Astrocyte (in vitro differentiated cells and primary cell): ENCODE measurements at regions not wholly inside any gene's neighbourhood (a gene's known extent, or its start where the extent isn't known, plus 50 kb on each side); places are given as distances from the start of the nearest gene placed in this dataset.

Source experiments
- EZH2 ChIP-seq: IDR thresholded peaks from 2 replicates; pipeline ENCODE4 v1.6.1; 2012; ENCODE audit warnings: mild to moderate bottlenecking, low read length, inconsistent platforms; ENCODE audit not compliant: insufficient read depth
- TF ChIP-seq, protein P1 (sequence below): IDR thresholded peaks from 2 replicates; pipeline ENCODE4 v1.5.1; 2011; ENCODE audit warnings: low read depth, mild to moderate bottlenecking, inconsistent platforms, low read length, moderate library complexity; ENCODE audit not compliant: insufficient read depth

DNA sequence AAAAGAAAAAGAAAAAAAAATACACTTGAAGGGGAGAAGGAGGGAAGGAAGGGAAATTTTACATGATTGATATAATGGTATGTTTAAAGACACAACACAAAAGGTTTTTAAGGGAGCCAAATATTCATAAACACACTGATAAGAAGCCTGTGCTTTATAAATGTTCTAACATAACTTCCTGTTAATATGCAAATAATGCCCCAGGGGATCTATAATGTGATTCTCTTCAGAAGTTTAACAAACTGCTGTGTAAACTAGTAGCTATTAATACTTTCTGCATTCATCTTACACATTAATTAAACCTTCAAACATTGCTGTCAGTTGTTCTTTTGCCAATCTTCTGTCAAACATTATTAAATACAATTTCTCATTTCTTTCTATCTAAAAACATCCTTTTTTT, 231.6 kb downstream of the TJP1 start:
- TF ChIP-seq, protein P1, sequence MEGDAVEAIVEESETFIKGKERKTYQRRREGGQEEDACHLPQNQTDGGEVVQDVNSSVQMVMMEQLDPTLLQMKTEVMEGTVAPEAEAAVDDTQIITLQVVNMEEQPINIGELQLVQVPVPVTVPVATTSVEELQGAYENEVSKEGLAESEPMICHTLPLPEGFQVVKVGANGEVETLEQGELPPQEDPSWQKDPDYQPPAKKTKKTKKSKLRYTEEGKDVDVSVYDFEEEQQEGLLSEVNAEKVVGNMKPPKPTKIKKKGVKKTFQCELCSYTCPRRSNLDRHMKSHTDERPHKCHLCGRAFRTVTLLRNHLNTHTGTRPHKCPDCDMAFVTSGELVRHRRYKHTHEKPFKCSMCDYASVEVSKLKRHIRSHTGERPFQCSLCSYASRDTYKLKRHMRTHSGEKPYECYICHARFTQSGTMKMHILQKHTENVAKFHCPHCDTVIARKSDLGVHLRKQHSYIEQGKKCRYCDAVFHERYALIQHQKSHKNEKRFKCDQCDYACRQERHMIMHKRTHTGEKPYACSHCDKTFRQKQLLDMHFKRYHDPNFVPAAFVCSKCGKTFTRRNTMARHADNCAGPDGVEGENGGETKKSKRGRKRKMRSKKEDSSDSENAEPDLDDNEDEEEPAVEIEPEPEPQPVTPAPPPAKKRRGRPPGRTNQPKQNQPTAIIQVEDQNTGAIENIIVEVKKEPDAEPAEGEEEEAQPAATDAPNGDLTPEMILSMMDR = no peak
- TF ChIP-seq EZH2 = no peak
